ENCODE measurements at regions not wholly inside any gene's neighbourhood (a gene's known extent, or its start where the extent isn't known, plus 50 kb on each side); places are given as distances from the start of the nearest gene placed in this dataset.

- TF ChIP-seq POLR2A (IDR thresholded peaks at IDR 0.05) (no peak), CTCF (IDR thresholded peaks at IDR 0.05) (no peak)
These were observed 131.4 kb upstream of the UBE2E2 start for GRCh38 chr3:23071758-23072157.
